Naive thymus-derived CD8-positive, alpha-beta T cell (primary cell): ENCODE measurements at regions not wholly inside any gene's neighbourhood (a gene's known extent, or its start where the extent isn't known, plus 50 kb on each side); places are given as distances from the start of the nearest gene placed in this dataset.
A peak's percentile ranks its signal among the peaks of the same experiment; 100 is the strongest.

ENCODE experiments used
- ATAC-seq, 2 donors: fragments of 150-1000 bp; cut with Tn5 transposase in 1 of 2; sonication (Bioruptor Pico), chemical (Tn5 transposase) in 1 of 2; 1 replicate in 1 of 2; 2 replicates in 1 of 2; pipeline ENCODE4 v1.10.0; 2021; ENCODE audit warnings: mild to moderate bottlenecking in 2 of 2, moderate library complexity in 2 of 2
- POLR2A ChIA-PET: fragments of 350-600 bp; sonication (Branson Sonifier 250); formaldehyde crosslinking; loops from one replicate; lab custom pipeline; 2021; ENCODE audit warnings: antibody characterized with exemption; lab: Charles Lee
- DNase-seq, 10 donors: peaks; one replicate each; pipeline versions ENCODE4 v3.0.0 to v3.0.0-alpha.2; 2020 to 2022
- H3K27ac Mint-ChIP-seq, 10 donors: one replicate each; pipeline ENCODE4 v1.8.0; 2020 to 2022; ENCODE audit warnings: mild to moderate bottlenecking in 10 of 10, mixed read lengths in 10 of 10, moderate library complexity in 4 of 10, inconsistent platforms in 1 of 10
- H3K27me3 Mint-ChIP-seq, 5 donors: one replicate each; pipeline ENCODE4 v1.8.0; 2021 to 2022; ENCODE audit warnings: mixed read lengths in 5 of 5
- H3K36me3 Mint-ChIP-seq, 3 donors: one replicate each; pipeline ENCODE4 v1.8.0; 2020 to 2022; ENCODE audit warnings: mixed read lengths in 3 of 3, mild to moderate bottlenecking in 2 of 3, inconsistent platforms in 1 of 3
- H3K4me1 Mint-ChIP-seq, 4 donors: one replicate each; pipeline ENCODE4 v1.8.0; 2021 to 2022; ENCODE audit warnings: mixed read lengths in 4 of 4
- H3K4me3 Mint-ChIP-seq, 10 donors: one replicate each; pipeline ENCODE4 v1.8.0; 2020 to 2022; ENCODE audit warnings: mild to moderate bottlenecking in 10 of 10, mixed read lengths in 10 of 10, moderate library complexity in 6 of 10, inconsistent platforms in 1 of 10
- H3K9me3 Mint-ChIP-seq, 9 donors: one replicate each; pipeline ENCODE4 v1.8.0; 2020 to 2022; ENCODE audit warnings: mixed read lengths in 9 of 9, mild to moderate bottlenecking in 3 of 9, inconsistent platforms in 1 of 9, moderate library complexity in 1 of 9

DNA sequence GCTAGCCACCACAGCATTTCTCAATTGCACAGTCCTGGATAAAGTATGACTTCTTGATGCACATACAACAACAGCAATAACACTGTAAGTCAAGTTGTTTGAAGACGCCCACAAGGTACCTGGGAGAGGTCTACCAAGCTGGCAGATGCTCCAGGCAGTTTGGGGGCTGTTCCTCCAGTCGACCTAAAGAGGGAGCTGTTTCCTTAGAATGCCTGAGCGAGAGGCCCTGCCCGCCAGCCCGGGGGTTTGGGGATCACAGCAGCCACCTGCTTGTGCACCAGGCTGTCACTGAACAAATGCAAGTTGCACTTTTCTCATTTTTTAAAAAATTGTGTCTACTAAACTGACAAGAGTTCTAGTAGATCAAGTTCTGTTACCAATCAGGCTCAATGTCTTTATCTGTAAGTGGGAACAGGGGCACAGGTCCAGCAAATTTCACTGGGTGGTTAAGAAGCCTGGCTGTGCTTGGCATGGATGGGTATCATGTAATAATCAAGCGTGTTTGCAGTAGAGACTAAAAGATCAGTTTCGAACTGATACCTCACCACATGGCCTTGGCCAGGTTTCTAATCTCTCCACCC, 193.8 kb upstream of the ADO start:
- Mint-ChIP-seq H3K4me3 (no peak overlapping the region), H3K27ac (no peak overlapping the region), H3K4me1 (peaks cover 2 to 6% (median 4%) of the 10 kb centered on the region in 4 donors), H3K36me3 (no peaks in the 10 kb centered on the region), H3K27me3 (peaks cover 5 to 9% (median 8%) of the 10 kb centered on the region in 5 donors), H3K9me3 (peaks cover 0 to 2% (median 0%) of the 10 kb centered on the region in 9 donors)
- POLR2A ChIA-PET: no interaction called here
- ATAC-seq (peak; percentile 92 to 95), DNase-seq (peak; percentile 40 to 83 (median 72))

DNA sequence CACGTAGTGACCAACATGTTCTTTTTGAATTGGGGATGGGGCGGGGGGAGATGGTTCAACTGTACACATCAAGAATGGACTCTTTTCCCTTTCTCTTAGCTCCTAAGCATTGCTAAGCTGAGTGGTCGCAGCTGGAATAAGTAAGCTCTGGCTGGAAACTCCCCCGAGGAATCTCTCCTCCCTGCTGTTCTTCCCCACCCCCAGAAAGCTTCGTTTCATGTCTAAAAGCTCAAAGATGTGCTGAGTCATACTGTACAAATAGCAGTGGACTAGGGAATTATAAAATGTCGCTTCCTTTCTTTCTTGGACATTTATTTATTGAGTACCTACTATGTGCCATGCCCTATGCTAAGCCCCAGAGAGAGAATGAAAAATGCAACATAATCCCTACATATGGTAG, 191.1 kb upstream of the ADO start:
- Mint-ChIP-seq H3K9me3 (peaks cover 0 to 2% (median 0%) of the 10 kb centered on the region in 9 donors), H3K27ac (no peak overlapping the region), H3K36me3 (no peaks in the 10 kb centered on the region), H3K4me1 (peaks cover 2 to 14% (median 9%) of the 10 kb centered on the region in 4 donors), H3K27me3 (peaks cover 5 to 9% (median 8%) of the 10 kb centered on the region in 5 donors), H3K4me3 (no peak overlapping the region)
- POLR2A ChIA-PET: no interaction called here
- no peak for ATAC-seq
- DNase-seq: no peak

DNA sequence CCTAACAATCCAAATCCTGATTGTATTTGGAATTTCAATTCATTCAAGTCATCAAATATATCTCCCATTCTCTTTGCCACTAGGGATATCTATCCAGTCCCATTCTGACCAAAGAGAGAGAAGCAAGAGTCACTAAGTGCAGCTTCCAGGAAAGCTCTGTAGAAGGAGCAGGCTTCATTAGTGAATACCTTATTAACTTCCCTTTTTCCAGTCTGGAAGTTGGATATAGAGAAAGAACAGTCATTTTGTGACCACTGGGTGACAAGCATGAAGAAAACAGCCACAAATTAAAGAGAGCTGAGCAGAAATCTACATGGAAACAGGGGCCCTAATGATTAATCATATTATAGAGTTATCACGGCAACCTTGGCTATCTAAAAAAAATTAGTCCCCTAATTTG, 190.7 kb upstream of the ADO start:
- Mint-ChIP-seq H3K27ac (no peak overlapping the region), H3K36me3 (no peaks in the 10 kb centered on the region), H3K4me3 (no peak overlapping the region), H3K9me3 (no peaks in the 10 kb centered on the region), H3K4me1 (peaks cover 2 to 18% (median 9%) of the 10 kb centered on the region in 4 donors), H3K27me3 (peaks cover 4 to 9% (median 8%) of the 10 kb centered on the region in 5 donors)
- POLR2A ChIA-PET: no interaction called here
- no peak for ATAC-seq
- DNase-seq: no peak

- POLR2A ChIA-PET: no interaction called here
- H3K9me3 Mint-ChIP-seq: no peaks in the 10 kb centered on the region
- no peak overlapping the region for H3K27ac Mint-ChIP-seq
- peaks cover 2 to 25% (median 9%) of the 10 kb centered on the region in 4 donors for H3K4me1 Mint-ChIP-seq
- peaks cover 4 to 9% (median 8%) of the 10 kb centered on the region in 5 donors for H3K27me3 Mint-ChIP-seq
- DNase-seq (no peak), ATAC-seq (no peak)
- no peaks in the 10 kb centered on the region for H3K36me3 Mint-ChIP-seq
- H3K4me3 Mint-ChIP-seq: no peak overlapping the region
Measured at GRCh38 chr10:62614389-62615157, 189.9 kb upstream of the ADO start.

DNA sequence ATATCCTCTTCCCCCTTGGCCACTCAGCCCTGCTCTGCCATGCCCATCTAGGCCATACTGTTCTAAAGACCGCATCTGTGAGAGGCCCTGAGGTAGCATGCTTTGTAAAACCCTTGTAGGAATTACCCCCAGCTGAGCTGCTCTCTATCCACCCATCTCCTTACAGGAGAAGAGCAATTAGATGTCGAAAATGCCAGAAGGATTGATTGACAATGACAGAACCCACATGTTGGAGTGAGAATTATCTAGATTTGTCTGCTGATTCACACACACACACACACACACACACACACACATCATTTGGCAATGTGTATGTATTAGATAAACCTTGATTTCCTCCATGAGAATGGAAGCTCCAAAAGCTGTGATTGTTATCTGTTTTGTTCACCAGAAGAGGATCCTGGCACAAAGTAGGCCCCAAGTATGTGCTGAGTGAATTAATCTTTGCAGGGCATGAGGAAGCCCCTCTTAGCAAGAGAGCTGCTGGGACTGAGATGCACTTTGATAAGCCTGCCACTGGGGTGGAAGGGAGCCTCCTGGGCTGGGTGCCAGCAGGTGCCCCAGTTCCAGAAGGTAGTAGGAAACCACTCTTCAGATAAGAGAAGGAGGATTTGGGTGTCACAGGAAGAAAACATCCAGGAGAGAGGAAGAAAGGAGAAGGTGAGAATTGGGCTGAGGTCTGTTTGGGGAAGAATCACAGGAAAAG, 187.5 kb upstream of the ADO start:
- Mint-ChIP-seq H3K4me3 (no peak overlapping the region), H3K27ac (peak overlapping the region in 2 of 10 donors; percentile 36 to 52), H3K4me1 (peaks cover 0 to 34% (median 4%) of the 10 kb centered on the region in 4 donors), H3K36me3 (no peaks in the 10 kb centered on the region), H3K9me3 (no peaks in the 10 kb centered on the region), H3K27me3 (peaks cover 0 to 3% (median 1%) of the 10 kb centered on the region in 5 donors)
- POLR2A ChIA-PET: no interaction called here
- no peak for ATAC-seq
- DNase-seq: peak in 1 of 10 donors; percentile 19

DNA sequence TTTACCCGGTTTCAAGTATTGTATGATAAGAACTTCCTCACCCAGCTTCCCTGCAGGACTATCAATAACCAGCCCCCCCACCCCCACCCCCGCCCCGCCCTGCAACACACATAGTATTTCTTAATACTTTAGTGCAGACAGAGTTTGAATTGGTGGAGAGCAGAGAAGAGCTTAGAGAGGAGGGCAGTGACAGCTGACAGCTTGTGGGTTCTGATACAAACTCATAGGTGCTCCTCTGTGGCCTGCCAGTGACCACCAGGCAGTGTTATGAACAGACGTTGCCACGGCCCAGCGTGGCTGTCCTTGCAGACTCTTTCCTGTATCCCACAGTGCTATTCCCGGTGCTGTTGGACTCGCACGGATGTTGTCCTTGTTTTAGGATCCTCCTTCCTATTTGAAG, 186.9 kb upstream of the ADO start:
- DNase-seq: no peak
- Mint-ChIP-seq H3K27ac (peak overlapping the region in 1 of 10 donors; percentile 52), H3K4me3 (no peak overlapping the region), H3K36me3 (no peaks in the 10 kb centered on the region), H3K9me3 (no peaks in the 10 kb centered on the region), H3K27me3 (peaks cover 0 to 3% (median 0%) of the 10 kb centered on the region in 5 donors), H3K4me1 (peaks cover 0 to 34% (median 4%) of the 10 kb centered on the region in 4 donors)
- no peak for ATAC-seq
- POLR2A ChIA-PET: no interaction called here

- Mint-ChIP-seq H3K36me3 (no peaks in the 10 kb centered on the region), H3K4me1 (peaks cover 0 to 34% (median 4%) of the 10 kb centered on the region in 4 donors), H3K4me3 (no peak overlapping the region), H3K27me3 (peaks cover 0 to 3% (median 0%) of the 10 kb centered on the region in 5 donors), H3K27ac (no peak overlapping the region), H3K9me3 (no peaks in the 10 kb centered on the region)
- ATAC-seq (no peak), DNase-seq (no peak)
- POLR2A ChIA-PET: no interaction called here
Measured at GRCh38 chr10:62618054-62618453, 186.5 kb upstream of the ADO start.

DNA sequence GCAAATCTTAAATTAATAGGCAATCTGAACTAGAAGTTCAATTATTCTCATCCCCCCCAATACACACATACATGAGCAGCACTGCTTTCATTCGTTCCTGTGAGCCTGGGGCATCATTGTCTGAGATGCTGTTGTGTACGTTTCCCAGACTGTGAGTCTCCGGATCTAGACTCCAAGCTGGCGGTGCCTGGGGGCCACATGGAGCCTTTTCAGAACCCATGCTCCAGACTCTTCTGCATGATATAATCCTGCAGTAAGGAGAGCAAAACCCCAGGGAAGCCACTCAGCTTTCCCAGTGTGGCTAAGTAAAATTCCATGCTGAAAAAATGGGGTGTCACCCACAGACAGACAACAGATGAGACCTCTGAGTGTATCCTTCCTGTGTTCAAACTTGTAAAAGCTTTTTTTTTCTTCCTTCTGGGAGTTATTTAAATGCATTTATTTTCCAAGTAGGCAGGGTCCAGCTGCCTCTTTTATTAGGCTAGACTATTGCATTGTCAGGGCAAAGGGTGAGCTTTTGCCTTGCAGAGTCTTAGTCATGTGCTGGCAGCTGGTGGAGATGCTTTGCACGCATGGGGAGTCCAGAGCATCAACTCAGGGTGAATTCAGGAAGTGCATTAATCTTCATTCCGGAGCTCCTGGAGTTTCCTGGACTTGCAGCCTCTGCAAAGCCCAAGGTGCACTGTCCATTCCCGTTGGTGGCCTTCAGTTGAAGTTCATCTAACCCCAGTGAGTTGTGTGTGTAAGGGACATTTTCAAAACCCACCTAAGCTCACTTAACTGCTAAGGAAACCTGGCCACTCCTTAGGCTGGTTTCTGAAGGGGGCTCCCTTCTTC, 185.7 kb upstream of the ADO start:
- Mint-ChIP-seq H3K36me3 (no peaks in the 10 kb centered on the region), H3K4me1 (peaks cover 0 to 34% (median 4%) of the 10 kb centered on the region in 4 donors), H3K27me3 (peaks cover 0 to 3% (median 1%) of the 10 kb centered on the region in 5 donors), H3K9me3 (no peaks in the 10 kb centered on the region), H3K27ac (no peak overlapping the region), H3K4me3 (no peak overlapping the region)
- ATAC-seq (no peak), DNase-seq (no peak)
- POLR2A ChIA-PET: no interaction called here

- DNase-seq: no peak
Measured at GRCh38 chr10:62619413-62619738, 185.1 kb upstream of the ADO start.

GRCh38 chr10:62620491-62620890, 184.0 kb upstream of the ADO start:
- peaks cover 0 to 32% (median 4%) of the 10 kb centered on the region in 4 donors for H3K4me1 Mint-ChIP-seq
- POLR2A ChIA-PET: no interaction called here
- ATAC-seq: no peak

More at GRCh38 chr10:62619413-62619738, 185.1 kb upstream of the ADO start:
- Mint-ChIP-seq H3K27me3 (peaks cover 0 to 3% (median 1%) of the 10 kb centered on the region in 5 donors), H3K36me3 (no peaks in the 10 kb centered on the region), H3K9me3 (no peaks in the 10 kb centered on the region), H3K4me3 (no peak overlapping the region), H3K27ac (no peak overlapping the region), H3K4me1 (peaks cover 0 to 34% (median 4%) of the 10 kb centered on the region in 4 donors)
- POLR2A ChIA-PET: no interaction called here
- ATAC-seq: no peak

DNA sequence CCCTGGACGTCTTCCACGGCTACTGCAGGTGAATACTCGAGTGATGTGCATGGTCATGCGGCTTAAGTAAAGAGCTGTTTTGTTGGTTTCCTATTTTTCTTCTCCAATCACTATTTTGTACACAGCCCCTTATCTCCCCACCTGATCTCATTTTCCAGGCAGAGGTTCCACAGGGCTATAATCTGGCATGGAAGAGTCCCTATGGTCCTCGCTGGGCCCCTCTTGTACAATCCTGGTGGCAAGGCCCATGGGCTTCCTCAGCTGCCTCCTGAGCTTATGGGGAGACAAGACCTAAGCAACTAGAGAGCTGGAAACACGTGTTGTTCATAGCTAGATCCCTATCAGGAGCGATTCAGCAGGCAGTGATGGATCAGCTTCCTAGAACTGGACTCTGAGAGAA, 181.3 kb upstream of the ADO start:
- ATAC-seq (no peak), DNase-seq (no peak)
- Mint-ChIP-seq H3K27me3 (peaks cover 0 to 3% (median 1%) of the 10 kb centered on the region in 5 donors), H3K36me3 (no peaks in the 10 kb centered on the region), H3K4me3 (no peak overlapping the region), H3K27ac (peak overlapping the region in 1 of 10 donors; percentile 59), H3K4me1 (peaks cover 0 to 24% (median 0%) of the 10 kb centered on the region in 4 donors), H3K9me3 (no peaks in the 10 kb centered on the region)
- POLR2A ChIA-PET: interaction anchor here (1.2 kb wide), 1 partner anchor 14 kb away, joined by 3 read pairs; no protein-coding TSS in a partner anchor

More at GRCh38 chr10:62620491-62620890, 184.0 kb upstream of the ADO start:
- DNase-seq: no peak
- Mint-ChIP-seq H3K27me3 (peaks cover 0 to 3% (median 1%) of the 10 kb centered on the region in 5 donors), H3K27ac (peak overlapping the region in 2 of 10 donors; percentile 24 to 79), H3K36me3 (no peaks in the 10 kb centered on the region), H3K4me3 (no peak overlapping the region), H3K9me3 (no peaks in the 10 kb centered on the region)

- Mint-ChIP-seq H3K4me1 (peaks cover 0 to 4% (median 0%) of the 10 kb centered on the region in 4 donors), H3K27me3 (peaks cover 0 to 3% (median 1%) of the 10 kb centered on the region in 5 donors)
- POLR2A ChIA-PET: no interaction called here
Measured at GRCh38 chr10:62625484-62625883, 179.0 kb upstream of the ADO start.

More at GRCh38 chr10:62625484-62625883, 179.0 kb upstream of the ADO start:
- Mint-ChIP-seq H3K4me3 (no peak overlapping the region), H3K9me3 (no peaks in the 10 kb centered on the region), H3K27ac (no peak overlapping the region), H3K36me3 (no peaks in the 10 kb centered on the region)
- no peak for ATAC-seq
- no peak for DNase-seq
